ENCODE measurements at regions not wholly inside any gene's neighbourhood (a gene's known extent, or its start where the extent isn't known, plus 50 kb on each side); places are given as distances from the start of the nearest gene placed in this dataset.
A peak's percentile ranks its signal among the peaks of the same experiment; 100 is the strongest.

- CTCF ChIA-PET = interaction anchor here (0.9 kb wide), 1 partner anchor 62 kb away, joined by 4 read pairs; no protein-coding TSS in a partner anchor
- no peak for DNase-seq (ENCODE audit: low read depth, low spot score)
- POLR2A ChIA-PET = no interaction called here
- H3K4me3 ChIP-seq (ENCODE audit: low read depth, low read length) = peak overlapping the region; percentile 37; the same call in 1 of the 2 replicates
- TF ChIP-seq CTCF (IDR thresholded peaks at IDR 0.05; ENCODE audit: insufficient read depth, low read length, missing control alignments) = no peak
These were observed 128.8 kb upstream of the PRR23C start for GRCh38 chr3:139173372-139174108.

- H3K4me3 ChIP-seq (ENCODE audit: low read depth, low read length) = no peak overlapping the region
- ChIA-PET CTCF (interaction anchor here (1.0 kb wide), 1 partner anchor 69 kb away, joined by 3 read pairs; no protein-coding TSS in a partner anchor), POLR2A (no interaction called here)
- DNase-seq (ENCODE audit: low read depth, low spot score) = no peak
- no peak for TF ChIP-seq CTCF (IDR thresholded peaks at IDR 0.05; ENCODE audit: insufficient read depth, low read length, missing control alignments)
These were observed 135.8 kb upstream of the PRR23C start for GRCh38 chr3:139180489-139180888.

- DNase-seq (ENCODE audit: low read depth, low spot score) = no peak
- TF ChIP-seq CTCF (IDR thresholded peaks at IDR 0.05; ENCODE audit: insufficient read depth, low read length, missing control alignments) = no peak
- H3K4me3 ChIP-seq (ENCODE audit: low read depth, low read length) = no peak overlapping the region
- ChIA-PET POLR2A (no interaction called here), CTCF (no interaction called here)
These were observed 137.5 kb upstream of the PRR23C start for GRCh38 chr3:139182143-139182542.

GRCh38 chr3:139182598-139182997, 137.9 kb upstream of the PRR23C start:
- CTCF ChIA-PET = no interaction called here
- POLR2A ChIA-PET = no interaction called here

GRCh38 chr3:139185527-139185926, 140.8 kb upstream of the PRR23C start:
- POLR2A ChIA-PET = no interaction called here
- CTCF ChIA-PET = no interaction called here
- no peak for TF ChIP-seq CTCF (IDR thresholded peaks at IDR 0.05; ENCODE audit: insufficient read depth, low read length, missing control alignments)
- H3K4me3 ChIP-seq (ENCODE audit: low read depth, low read length) = no peak overlapping the region
- no peak for DNase-seq (ENCODE audit: low read depth, low spot score)

More at GRCh38 chr3:139182598-139182997, 137.9 kb upstream of the PRR23C start:
- H3K4me3 ChIP-seq (ENCODE audit: low read depth, low read length) = no peak overlapping the region
- TF ChIP-seq CTCF (IDR thresholded peaks at IDR 0.05; ENCODE audit: insufficient read depth, low read length, missing control alignments) = no peak
- no peak for DNase-seq (ENCODE audit: low read depth, low spot score)

GRCh38 chr3:139187154-139187553, 142.5 kb upstream of the PRR23C start:
- no peak for TF ChIP-seq CTCF (IDR thresholded peaks at IDR 0.05; ENCODE audit: insufficient read depth, low read length, missing control alignments)
- H3K4me3 ChIP-seq (ENCODE audit: low read depth, low read length) = no peak overlapping the region
- POLR2A ChIA-PET = no interaction called here
- CTCF ChIA-PET = no interaction called here
- DNase-seq (ENCODE audit: low read depth, low spot score) = no peak
